Keratinocyte (primary cell): ENCODE measurements at regions not wholly inside any gene's neighbourhood (a gene's known extent, or its start where the extent isn't known, plus 50 kb on each side); places are given as distances from the start of the nearest gene placed in this dataset.

ENCODE experiments used
- EZH2 ChIP-seq: IDR thresholded peaks from one replicate; pipeline ENCODE4 v1.6.1; 2012; ENCODE audit warnings: inconsistent platforms, mild to moderate bottlenecking, low read length, moderate library complexity
- TF ChIP-seq, protein P1 (sequence below), 3 experiments: IDR thresholded peaks in 1 of 3; conservative IDR thresholded peaks in 1 of 3; optimal IDR thresholded peaks in 1 of 3; 2 replicates in 2 of 3; 3 replicates in 1 of 3; pipeline versions ENCODE3 to v1.5.1; 2011; ENCODE audit warnings: low read length in 3 of 3, mild to moderate bottlenecking in 3 of 3, moderate library complexity in 2 of 3, control low read depth in 1 of 3, inconsistent platforms in 1 of 3; ENCODE audit not compliant: insufficient read depth in 2 of 3; ENCODE audit errors: extremely low read depth in 1 of 3

DNA sequence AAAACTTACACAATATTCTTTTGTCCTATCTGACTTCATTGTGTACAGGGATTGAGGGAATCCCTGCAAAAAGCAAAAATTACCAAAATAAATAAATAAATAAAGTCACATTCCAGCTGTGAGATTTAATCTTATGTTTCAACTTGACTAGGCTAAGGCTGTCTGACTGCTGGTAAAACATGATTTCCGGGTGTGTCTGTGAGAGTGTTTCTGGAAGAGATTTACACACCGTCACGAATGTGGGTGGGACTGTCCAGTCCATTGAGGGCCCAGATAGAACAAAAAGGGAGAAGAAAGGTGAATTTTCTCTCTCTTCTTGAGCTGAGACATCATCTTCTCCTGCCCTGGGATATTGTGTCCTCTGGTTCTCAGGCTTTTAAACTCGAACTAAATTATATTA is 166.1 kb downstream of the LIG4 start:
- TF ChIP-seq, protein P1, sequence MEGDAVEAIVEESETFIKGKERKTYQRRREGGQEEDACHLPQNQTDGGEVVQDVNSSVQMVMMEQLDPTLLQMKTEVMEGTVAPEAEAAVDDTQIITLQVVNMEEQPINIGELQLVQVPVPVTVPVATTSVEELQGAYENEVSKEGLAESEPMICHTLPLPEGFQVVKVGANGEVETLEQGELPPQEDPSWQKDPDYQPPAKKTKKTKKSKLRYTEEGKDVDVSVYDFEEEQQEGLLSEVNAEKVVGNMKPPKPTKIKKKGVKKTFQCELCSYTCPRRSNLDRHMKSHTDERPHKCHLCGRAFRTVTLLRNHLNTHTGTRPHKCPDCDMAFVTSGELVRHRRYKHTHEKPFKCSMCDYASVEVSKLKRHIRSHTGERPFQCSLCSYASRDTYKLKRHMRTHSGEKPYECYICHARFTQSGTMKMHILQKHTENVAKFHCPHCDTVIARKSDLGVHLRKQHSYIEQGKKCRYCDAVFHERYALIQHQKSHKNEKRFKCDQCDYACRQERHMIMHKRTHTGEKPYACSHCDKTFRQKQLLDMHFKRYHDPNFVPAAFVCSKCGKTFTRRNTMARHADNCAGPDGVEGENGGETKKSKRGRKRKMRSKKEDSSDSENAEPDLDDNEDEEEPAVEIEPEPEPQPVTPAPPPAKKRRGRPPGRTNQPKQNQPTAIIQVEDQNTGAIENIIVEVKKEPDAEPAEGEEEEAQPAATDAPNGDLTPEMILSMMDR (optimal IDR thresholded peaks at IDR 0.05 in 1 of 3, IDR thresholded peaks at IDR 0.05 in 1 of 3, conservative IDR thresholded peaks at IDR 0.05 in 1 of 3; ENCODE audit: extremely low read depth in 1 of 3, insufficient read depth in 2 of 3, low read length in 3 of 3) = no peak
- no peak for TF ChIP-seq EZH2
